ENCODE measurements at regions not wholly inside any gene's neighbourhood (a gene's known extent, or its start where the extent isn't known, plus 50 kb on each side); places are given as distances from the start of the nearest gene placed in this dataset.

GRCh38 chr4:91989914-91990313 lies 313.9 kb upstream of the GRID2 start:
- DNase-seq: no peak
- no peaks in the 10 kb centered on the region for H3K36me3 ChIP-seq
- no peak for TF ChIP-seq CTCF (IDR thresholded peaks at IDR 0.05; ENCODE audit: borderline replicate concordance)
- H3K4me1 ChIP-seq: no peaks in the 10 kb centered on the region
- no peak overlapping the region for H3K27ac ChIP-seq (replicated peaks)
- intact Hi-C loops (cut with micrococcal nuclease): no loop called here
- H3K9me3 ChIP-seq (replicated peaks): no peaks in the 10 kb centered on the region
- no peaks in the 10 kb centered on the region for H3K27me3 ChIP-seq (ENCODE audit: low read depth)
- H3K4me3 ChIP-seq: no peak overlapping the region

- Histone ChIP-seq H3K27ac (replicated peaks) (no peak overlapping the region), H3K9me3 (replicated peaks) (no peaks in the 10 kb centered on the region), H3K36me3 (no peaks in the 10 kb centered on the region), H3K27me3 (ENCODE audit: low read depth) (no peaks in the 10 kb centered on the region), H3K4me1 (no peaks in the 10 kb centered on the region), H3K4me3 (no peak overlapping the region)
- intact Hi-C loops (cut with micrococcal nuclease): no loop called here
- TF ChIP-seq CTCF (IDR thresholded peaks at IDR 0.05; ENCODE audit: borderline replicate concordance): no peak
- DNase-seq: no peak
These were observed 313.0 kb upstream of the GRID2 start for GRCh38 chr4:91990726-91991125.

GRCh38 chr4:91997045-91997444 lies 306.7 kb upstream of the GRID2 start:
- TF ChIP-seq CTCF (IDR thresholded peaks at IDR 0.05; ENCODE audit: borderline replicate concordance): no peak
- Histone ChIP-seq H3K27me3 (ENCODE audit: low read depth) (no peaks in the 10 kb centered on the region), H3K9me3 (replicated peaks) (peaks cover 4% of the 10 kb centered on the region), H3K4me3 (no peak overlapping the region), H3K36me3 (no peaks in the 10 kb centered on the region), H3K27ac (replicated peaks) (no peak overlapping the region), H3K4me1 (no peaks in the 10 kb centered on the region)
- intact Hi-C loops (cut with micrococcal nuclease): no loop called here
- DNase-seq: no peak

GRCh38 chr4:92012899-92013867 lies 290.6 kb upstream of the GRID2 start:
- no peaks in the 10 kb centered on the region for H3K36me3 ChIP-seq
- no peak overlapping the region for H3K4me3 ChIP-seq
- no peaks in the 10 kb centered on the region for H3K4me1 ChIP-seq
- no peaks in the 10 kb centered on the region for H3K27me3 ChIP-seq (ENCODE audit: low read depth)
- H3K27ac ChIP-seq (replicated peaks): no peak overlapping the region
- peaks cover 5% of the 10 kb centered on the region for H3K9me3 ChIP-seq (replicated peaks)
- peak; percentile 24 for TF ChIP-seq CTCF (IDR thresholded peaks at IDR 0.05; ENCODE audit: borderline replicate concordance)
- intact Hi-C loops (cut with micrococcal nuclease): no loop called here
- DNase-seq: no peak

GRCh38 chr4:92014067-92014466 lies 289.7 kb upstream of the GRID2 start:
- no peak for DNase-seq
- H3K4me3 ChIP-seq: no peak overlapping the region
- H3K4me1 ChIP-seq: no peaks in the 10 kb centered on the region
- TF ChIP-seq CTCF (IDR thresholded peaks at IDR 0.05; ENCODE audit: borderline replicate concordance): no peak
- intact Hi-C loops (cut with micrococcal nuclease): no loop called here
- no peaks in the 10 kb centered on the region for H3K27me3 ChIP-seq (ENCODE audit: low read depth)
- H3K27ac ChIP-seq (replicated peaks): no peak overlapping the region
- no peaks in the 10 kb centered on the region for H3K36me3 ChIP-seq
- H3K9me3 ChIP-seq (replicated peaks): peaks cover 5% of the 10 kb centered on the region

Data from left ventricle myocardium inferior (tissue), 1 donor.